H1 (cell line): ENCODE measurements at regions not wholly inside any gene's neighbourhood (a gene's known extent, or its start where the extent isn't known, plus 50 kb on each side); places are given as distances from the start of the nearest gene placed in this dataset.
"Not testable (repeated sequence)": the region's sequence is repeated elsewhere in the genome, so short reads cannot be mapped to it uniquely, and the experiment has no call there.

Experiments used
- CTCF ChIA-PET: fragments of 300-600 bp; sonication (Branson Sonifier 250); formaldehyde crosslinking; loops from one replicate; lab custom pipeline; 2021; ENCODE audit not compliant: partially characterized antibody; lab: Charles Lee
- POLR2A ChIA-PET: fragments of 300-600 bp; sonication (Branson Sonifier 250); formaldehyde crosslinking; loops from one replicate; lab custom pipeline; 2021; ENCODE audit warnings: inconsistent platforms; ENCODE audit not compliant: partially characterized antibody; lab: Charles Lee
- DNase-seq, 2 experiments: peaks; one replicate each; pipeline versions ENCODE4 v3.0.0 to v3.0.0-alpha.2; 2010 to 2022; ENCODE audit warnings: low spot score in 2 of 2, low read depth in 1 of 2, mixed read lengths in 1 of 2
- FAIRE-seq: peaks from 2 replicates; lab custom pipeline; 2011; peaks lifted over from hg19 to GRCh38; lab: Jason Lieb, UNC
- H2AFZ ChIP-seq: 2 replicates; pipeline ENCODE4 v1.8.1; 2012; ENCODE audit warnings: low read length, inconsistent platforms
- H2AK5ac ChIP-seq: 2 replicates; pipeline ENCODE4 v1.6.1; 2013; ENCODE audit warnings: low read depth, low read length
- H2BK120ac ChIP-seq: replicated peaks from 2 replicates; pipeline ENCODE3; 2013; ENCODE audit warnings: low read depth, low read length, inconsistent platforms
- H2BK12ac ChIP-seq: 2 replicates; pipeline ENCODE4 v1.6.1; 2013; ENCODE audit warnings: low read depth, low read length
- H2BK15ac ChIP-seq: 2 replicates; pipeline ENCODE4 v1.6.1; 2013; ENCODE audit warnings: low read length
- H2BK20ac ChIP-seq: 2 replicates; pipeline ENCODE4 v1.6.1; 2013; ENCODE audit warnings: low read length
- H2BK5ac ChIP-seq: 2 replicates; pipeline ENCODE4 v1.6.1; 2013; ENCODE audit warnings: low read depth, low read length
- H3K14ac ChIP-seq: 2 replicates; pipeline ENCODE4 v1.6.1; 2013; ENCODE audit warnings: inconsistent platforms; ENCODE audit not compliant: insufficient read length
- H3K18ac ChIP-seq: 2 replicates; pipeline ENCODE4 v1.6.1; 2013; ENCODE audit warnings: low read length; ENCODE audit errors: extremely low read depth
- H3K23ac ChIP-seq: 2 replicates; pipeline ENCODE4 v1.6.1; 2013; ENCODE audit warnings: inconsistent platforms; ENCODE audit not compliant: insufficient read length
- H3K23me2 ChIP-seq: 2 replicates; pipeline ENCODE4 v1.6.1; 2013; ENCODE audit warnings: low read depth, low read length
- H3K27ac ChIP-seq: 2 replicates; pipeline ENCODE4 v1.6.1; 2011; ENCODE audit warnings: low read depth, low read length, inconsistent platforms
- H3K27me3 ChIP-seq, 4 experiments: replicated peaks in 1 of 4; 1 replicate in 1 of 4; 2 replicates in 3 of 4; pipeline versions ENCODE4 v1.6.1 to v1.8.1; 2011 to 2013; ENCODE audit warnings: low read length in 3 of 4, mild to moderate bottlenecking in 3 of 4, inconsistent platforms in 2 of 4, mixed read lengths in 2 of 4, moderate library complexity in 1 of 4; ENCODE audit not compliant: control insufficient read depth in 3 of 4, insufficient read depth in 3 of 4; ENCODE audit errors: extremely low read depth in 1 of 4
- H3K36me3 ChIP-seq, 4 experiments: 2 replicates each; pipeline versions ENCODE4 v1.6.1 to v1.8.1; 2011 to 2013; ENCODE audit warnings: mild to moderate bottlenecking in 4 of 4, low read length in 3 of 4, moderate library complexity in 2 of 4, control low read depth in 1 of 4, inconsistent platforms in 1 of 4; ENCODE audit not compliant: insufficient read depth in 4 of 4, control insufficient read depth in 2 of 4
- H3K4ac ChIP-seq: replicated peaks from 2 replicates; pipeline ENCODE3; 2013; ENCODE audit warnings: low read length, low read depth, mixed read lengths, inconsistent platforms; ENCODE audit not compliant: insufficient read length
- H3K4me1 ChIP-seq, 4 experiments: replicated peaks in 1 of 4; 1 replicate in 1 of 4; 2 replicates in 3 of 4; pipeline versions ENCODE4 v1.6.1 to v1.8.1; 2011 to 2013; ENCODE audit warnings: low read length in 3 of 4, inconsistent platforms in 2 of 4, mixed read lengths in 1 of 4; ENCODE audit not compliant: insufficient read depth in 4 of 4, control insufficient read depth in 3 of 4
- H3K4me2 ChIP-seq, 2 experiments: 2 replicates each; pipeline versions ENCODE4 v1.6.1 to v1.8.1; 2011 to 2013; ENCODE audit warnings: low read depth in 2 of 2, low read length in 2 of 2, control low read depth in 1 of 2, inconsistent platforms in 1 of 2, mild to moderate bottlenecking in 1 of 2; ENCODE audit not compliant: insufficient read depth in 1 of 2
- H3K4me3 ChIP-seq, 4 experiments: fragments of 200-600, 300-600 bp in 1 of 4; sonication (generic), shearing (Covaris generic), sonication (Bioruptor Twin) in 1 of 4; 2 replicates each; pipeline versions ENCODE4 v1.5.1 to v1.8.1; 2011 to 2016; ENCODE audit warnings: low read length in 4 of 4, low read depth in 3 of 4, control low read depth in 2 of 4, inconsistent platforms in 2 of 4, mild to moderate bottlenecking in 2 of 4, mixed read lengths in 1 of 4, moderate library complexity in 1 of 4; ENCODE audit not compliant: insufficient read depth in 2 of 4; ENCODE audit errors: extremely low read depth in 1 of 4
- H3K56ac ChIP-seq: replicated peaks from 2 replicates; pipeline ENCODE3; 2013; ENCODE audit warnings: low read depth, mild to moderate bottlenecking, mixed read lengths, low read length, inconsistent platforms; ENCODE audit not compliant: insufficient read length
- H3K79me1 ChIP-seq: 2 replicates; pipeline ENCODE4 v1.6.1; 2013; ENCODE audit warnings: low read depth, low read length, control low read depth
- H3K79me2 ChIP-seq, 2 experiments: 2 replicates each; pipeline versions ENCODE4 v1.6.1 to v1.8.1; 2012 to 2013; ENCODE audit warnings: low read length in 2 of 2, mild to moderate bottlenecking in 2 of 2, inconsistent platforms in 1 of 2; ENCODE audit not compliant: insufficient read depth in 2 of 2, control insufficient read depth in 1 of 2
- H3K9ac ChIP-seq, 4 experiments: replicated peaks in 1 of 4; 1 replicate in 1 of 4; 2 replicates in 3 of 4; pipeline versions ENCODE4 v1.6.1 to v1.8.1; 2011 to 2013; ENCODE audit warnings: low read depth in 3 of 4, low read length in 3 of 4, control low read depth in 2 of 4, mild to moderate bottlenecking in 2 of 4, moderate library complexity in 2 of 4, inconsistent platforms in 1 of 4; ENCODE audit errors: extremely low read depth in 1 of 4
- H3K9me3 ChIP-seq, 2 experiments: 2 replicates each; pipeline versions ENCODE4 v1.6.1 to v1.8.1; 2012 to 2013; ENCODE audit warnings: mild to moderate bottlenecking in 2 of 2, moderate library complexity in 2 of 2, control low read depth in 1 of 2, inconsistent platforms in 1 of 2, low read depth in 1 of 2, low read length in 1 of 2, mixed read lengths in 1 of 2; ENCODE audit not compliant: insufficient read depth in 2 of 2
- H4K20me1 ChIP-seq, 2 experiments: replicated peaks in 1 of 2; 2 replicates each; pipeline versions ENCODE3 to v1.8.1; 2011 to 2013; ENCODE audit warnings: inconsistent platforms in 2 of 2, low read length in 2 of 2, mild to moderate bottlenecking in 1 of 2; ENCODE audit not compliant: insufficient read depth in 2 of 2, control insufficient read depth in 1 of 2
- H4K5ac ChIP-seq: 2 replicates; pipeline ENCODE4 v1.6.1; 2013; ENCODE audit warnings: low read length, low read depth, mixed read lengths, inconsistent platforms; ENCODE audit not compliant: insufficient read length
- H4K8ac ChIP-seq: 2 replicates; pipeline ENCODE4 v1.8.0; 2013; ENCODE audit warnings: mild to moderate bottlenecking, moderate library complexity, low read length, inconsistent platforms; ENCODE audit not compliant: insufficient read depth; ENCODE audit errors: extremely low read depth
- H4K91ac ChIP-seq: replicated peaks from 2 replicates; pipeline ENCODE3; 2013; ENCODE audit warnings: low read length, mixed read lengths, inconsistent platforms; ENCODE audit not compliant: insufficient read length
- CTCF ChIP-seq, 3 experiments: IDR thresholded peaks; 1 replicate in 2 of 3; 2 replicates in 1 of 3; pipeline versions ENCODE4 v1.5.1 to v1.6.1; 2011; ENCODE audit warnings: low read length in 3 of 3, mild to moderate bottlenecking in 3 of 3, inconsistent platforms in 2 of 3, low read depth in 1 of 3, moderate library complexity in 1 of 3; ENCODE audit not compliant: insufficient read depth in 1 of 3; ENCODE audit errors: control extremely low read depth in 1 of 3
- RAD21 ChIP-seq, 2 experiments: IDR thresholded peaks in 1 of 2; conservative IDR thresholded peaks in 1 of 2; 2 replicates each; pipeline ENCODE4 v1.6.1; 2011; ENCODE audit warnings: low read depth in 2 of 2, low read length in 2 of 2, improper control_type of control experiment in 1 of 2, inconsistent platforms in 1 of 2, mild to moderate bottlenecking in 1 of 2, moderate library complexity in 1 of 2
- WGBS, 2 experiments: shearing (Covaris generic) in 1 of 2; methylation state at CpG; one replicate each; pipeline versions ENCODE4 v1.1.6 to v1.1.7; 2013 to 2015; ENCODE audit warnings: low lambda C conversion rate in 2 of 2, mixed read lengths in 2 of 2, inconsistent platforms in 1 of 2, low coverage in 1 of 2, missing lambda C conversion rate in 1 of 2; ENCODE audit not compliant: insufficient replicate concordance in 2 of 2, insufficient coverage in 1 of 2, insufficient read length in 1 of 2; ENCODE audit errors: extremely low coverage in 1 of 2, missing lambda C conversion rate in 1 of 2; 5-methylcytosine and 5-hydroxymethylcytosine counted together

DNA sequence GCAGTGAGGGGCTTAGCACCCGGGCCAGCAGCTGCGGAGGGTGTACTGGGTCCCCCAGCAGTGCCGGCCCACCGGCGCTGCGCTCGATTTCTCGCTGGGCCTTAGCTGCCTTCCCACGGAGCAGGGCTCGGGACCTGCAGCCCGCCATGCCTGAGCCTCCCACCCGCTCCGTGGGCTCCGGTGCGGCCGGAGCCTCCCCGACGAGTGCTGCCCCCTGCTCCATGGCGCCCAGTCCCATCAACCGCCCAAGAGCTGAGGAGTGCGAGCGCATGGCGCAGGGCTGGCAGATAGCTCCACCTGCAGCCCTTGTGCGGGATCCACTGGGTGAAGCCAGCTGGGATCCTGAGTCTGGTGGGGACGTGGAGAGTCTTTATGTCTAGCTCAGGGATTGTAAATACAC is 813.1 kb downstream of the CCSER2 start:
- not testable (repeated sequence) for H2BK12ac ChIP-seq, H3K27me3 ChIP-seq, H2AFZ ChIP-seq, H3K23ac ChIP-seq, H3K23me2 ChIP-seq, H4K8ac ChIP-seq, H3K56ac ChIP-seq, H3K18ac ChIP-seq, H2BK120ac ChIP-seq, H3K4me2 ChIP-seq, DNase-seq, H3K4ac ChIP-seq, H4K20me1 ChIP-seq, H4K91ac ChIP-seq, FAIRE-seq, H3K79me1 ChIP-seq, H3K79me2 ChIP-seq, H2AK5ac ChIP-seq, H3K4me1 ChIP-seq, H3K9ac ChIP-seq, H2BK15ac ChIP-seq, H3K14ac ChIP-seq, H4K5ac ChIP-seq, H3K27ac ChIP-seq, H3K4me3 ChIP-seq, H3K36me3 ChIP-seq, H2BK20ac ChIP-seq, H2BK5ac ChIP-seq
- CTCF ChIA-PET: interaction anchor here (0.8 to 1.7 kb wide), 2 partner anchors 12 to 23 kb away, joined by 3 to 6 read pairs; no protein-coding TSS in a partner anchor
- POLR2A ChIA-PET: interaction anchor here (0.6 kb wide), 1 partner anchor 1280 kb away, joined by 3 read pairs; no protein-coding TSS in a partner anchor
- H3K9me3 ChIP-seq: peaks cover 10 to 19% of the 10 kb centered on the region in 2 experiments
- TF ChIP-seq RAD21 (IDR thresholded peaks at IDR 0.05 in 1 of 2, conservative IDR thresholded peaks at IDR 0.05 in 1 of 2; ENCODE audit: low read depth in 2 of 2, low read length in 2 of 2): peak; percentile 16 to 25; a peak in 3 of 4 replicates
- TF ChIP-seq CTCF (IDR thresholded peaks at IDR 0.05; ENCODE audit: control extremely low read depth in 1 of 3, insufficient read depth in 1 of 3, low read depth in 1 of 3, low read length in 3 of 3): peak in 1 of 3 experiments; percentile 1; a peak in 1 of 4 replicates
- 95% methylated on average over 24 of the region's 25 CpGs; no CpG with 5 or more reads in 1 of the 2 experiments for WGBS, 2 experiments
